K562 (cell line): ENCODE measurements at regions not wholly inside any gene's neighbourhood (a gene's known extent, or its start where the extent isn't known, plus 50 kb on each side); places are given as distances from the start of the nearest gene placed in this dataset.

Experiments
- ATAC-seq: fragments of 200-7000 bp; cut with Tn5 transposase; 3 replicates; pipeline ENCODE4 v1.9.1; 2020; ENCODE audit warnings: moderate library complexity
- BruUV-seq: library from RNA; stranded (reverse); fragments of 400-500 nt; replicated peaks from 2 replicates; lab custom pipeline; 2021; lab: Mats Ljungman, UMichigan
- CTCF ChIA-PET: fragments of 300-600 bp; formaldehyde crosslinking; extraction: SDS; loops from one replicate; lab custom pipeline; 2021; ENCODE audit warnings: low intra/inter-chr PET ratio; lab: Yijun Ruan, JAX
- POLR2A ChIA-PET: fragments of 300-600, 350-650 bp; sonication (Branson Sonifier 250); formaldehyde crosslinking; extraction: SDS; loops from one replicate; lab custom pipeline; 2021; ENCODE audit warnings: antibody characterized with exemption, inconsistent platforms; lab: Yijun Ruan, JAX
- DNase-seq, 4 experiments: peaks; one replicate each; pipeline versions ENCODE4 v3.0.0 to v3.0.0-alpha.2; 2011 to 2018; ENCODE audit warnings: low spot score in 3 of 4, mixed read lengths in 3 of 4; ENCODE audit errors: extremely low read depth in 1 of 4
- FAIRE-seq: peaks from 2 replicates; lab custom pipeline; 2011; peaks lifted over from hg19 to GRCh38; lab: Jason Lieb, UNC
- H2AFZ ChIP-seq: 2 replicates; pipeline ENCODE4 v1.6.0; 2011; ENCODE audit warnings: low read depth, low read length, control low read depth, inconsistent platforms
- H3K27ac ChIP-seq: fragments of 200-600 bp; 3 replicates; pipeline ENCODE4 v1.8.0; 2011; ENCODE audit warnings: low read depth, mild to moderate bottlenecking, control low read depth, inconsistent platforms, low read length, moderate library complexity, mixed read lengths; ENCODE audit errors: extremely low read depth
- H3K27me3 ChIP-seq, 2 experiments: fragments of 300-600 bp in 1 of 2; 2 replicates in 1 of 2; 3 replicates in 1 of 2; pipeline versions ENCODE4 v1.6.0 to v1.8.0; 2011; ENCODE audit warnings: inconsistent platforms in 2 of 2, low read length in 2 of 2, mild to moderate bottlenecking in 1 of 2, mixed read lengths in 1 of 2, moderate library complexity in 1 of 2; ENCODE audit not compliant: control insufficient read depth in 2 of 2, insufficient read depth in 2 of 2
- H3K36me3 ChIP-seq: fragments of 300-600 bp; 3 replicates; pipeline ENCODE4 v1.8.0; 2011; ENCODE audit warnings: mild to moderate bottlenecking, low read length, inconsistent platforms; ENCODE audit not compliant: control insufficient read depth, insufficient read depth
- H3K4me1 ChIP-seq, 2 experiments: fragments of 200-600 bp in 1 of 2; replicated peaks in 1 of 2; 2 replicates in 1 of 2; 3 replicates in 1 of 2; pipeline versions ENCODE4 v1.5.1 to v1.8.0; 2011; ENCODE audit warnings: inconsistent platforms in 2 of 2, low read length in 2 of 2, mild to moderate bottlenecking in 1 of 2, mixed read lengths in 1 of 2, moderate library complexity in 1 of 2; ENCODE audit not compliant: control insufficient read depth in 2 of 2, insufficient read depth in 2 of 2
- H3K4me2 ChIP-seq: 2 replicates; pipeline ENCODE4 v1.6.1; 2011; ENCODE audit warnings: low read length, control low read depth, inconsistent platforms, mixed read lengths; ENCODE audit not compliant: insufficient read depth
- H3K4me3 ChIP-seq: fragments of 200-600 bp; sonication (generic), shearing (Covaris generic); 2 replicates; pipeline ENCODE4 v1.5.1; 2016; ENCODE audit warnings: control low read depth, inconsistent platforms
- H3K79me2 ChIP-seq: fragments of 200-600 bp; 3 replicates; pipeline ENCODE4 v1.8.0; 2011; ENCODE audit warnings: low read length, inconsistent platforms; ENCODE audit not compliant: control insufficient read depth, insufficient read depth
- H3K9ac ChIP-seq, 2 experiments: 2 replicates each; pipeline versions ENCODE4 v1.6.0 to v1.6.1; 2011; ENCODE audit warnings: low read depth in 2 of 2, low read length in 2 of 2, control low read depth in 1 of 2, inconsistent platforms in 1 of 2, mild to moderate bottlenecking in 1 of 2, mixed read lengths in 1 of 2; ENCODE audit not compliant: insufficient read depth in 1 of 2
- H3K9me1 ChIP-seq: one replicate; pipeline ENCODE4 v1.6.0; 2011; ENCODE audit warnings: inconsistent platforms, mild to moderate bottlenecking, low read length, moderate library complexity; ENCODE audit not compliant: control insufficient read depth, insufficient read depth
- H3K9me3 ChIP-seq: replicated peaks from 2 replicates; pipeline ENCODE4 v1.5.1; 2011; ENCODE audit warnings: low read depth, low read length, inconsistent platforms; ENCODE audit not compliant: control insufficient read depth, insufficient read depth
- H4K20me1 ChIP-seq: replicated peaks from 2 replicates; pipeline ENCODE4 v1.6.1; 2011; ENCODE audit warnings: low read length, inconsistent platforms, mixed read lengths; ENCODE audit not compliant: control insufficient read depth, insufficient read depth
- BMI1 ChIP-seq: fragments of 150-350 bp; IDR thresholded peaks from 2 replicates; pipeline ENCODE4 v1.6.1; 2014; ENCODE audit warnings: low read length
- CREBBP ChIP-seq: IDR thresholded peaks from one replicate; pipeline ENCODE4 v1.6.1; 2012; ENCODE audit warnings: low read depth, mild to moderate bottlenecking, control low read depth, inconsistent platforms, low read length
- CXXC5 ChIP-seq: fragments of 250-450 bp; sonication (Bioruptor Pico); IDR thresholded peaks from 2 replicates; pipeline ENCODE4 v1.8.0; 2022; ENCODE audit warnings: inconsistent platforms, mild to moderate bottlenecking, moderate library complexity
- EHMT2 ChIP-seq: fragments of 450-650 bp; IDR thresholded peaks from 2 replicates; pipeline ENCODE4 v1.6.1; 2018; ENCODE audit warnings: antibody characterized with exemption
- HDAC2 ChIP-seq: fragments of 450-650 bp; IDR thresholded peaks from 2 replicates; pipeline ENCODE4 v1.6.1; 2016; ENCODE audit warnings: mild to moderate bottlenecking
- HMG20A ChIP-seq: fragments of 450-650 bp; formaldehyde crosslinking; conservative IDR thresholded peaks from 2 replicates; pipeline ENCODE4 v1.4.0; 2020; ENCODE audit warnings: mild to moderate bottlenecking, mixed read lengths
- ID3 ChIP-seq, 2 experiments: fragments of 250-450 bp in 1 of 2; fragments of 450-650 bp in 1 of 2; sonication (Bioruptor Pico) in 1 of 2; IDR thresholded peaks; 2 replicates each; pipeline versions ENCODE4 v1.6.1 to v1.8.0; 2016 to 2021; ENCODE audit warnings: mild to moderate bottlenecking in 2 of 2, moderate library complexity in 2 of 2, missing compliant biosample characterization in 1 of 2, missing genetic modification characterization in 1 of 2
- PHF8 ChIP-seq: fragments of 200-600 bp; sonication (generic); IDR thresholded peaks from 2 replicates; pipeline ENCODE4 v1.6.1; 2012; ENCODE audit warnings: mixed run types, mild to moderate bottlenecking, inconsistent platforms, low read length, moderate library complexity, borderline replicate concordance
- SAP30 ChIP-seq: fragments of 200-600 bp; sonication (generic); IDR thresholded peaks from 2 replicates; pipeline ENCODE4 v1.6.1; 2012; ENCODE audit warnings: borderline replicate concordance, low read depth, mild to moderate bottlenecking, moderate library complexity, low read length, control low read depth, inconsistent platforms; ENCODE audit not compliant: insufficient read depth, poor library complexity, severe bottlenecking
- SETDB1 ChIP-seq: IDR thresholded peaks from one replicate; pipeline ENCODE4 v1.6.1; 2012; ENCODE audit warnings: low read length, control low read depth, inconsistent platforms
- SRSF3 ChIP-seq: fragments of 200-400 bp; formaldehyde crosslinking; IDR thresholded peaks from 2 replicates; pipeline ENCODE4 v1.6.1; 2016; ENCODE audit warnings: mild to moderate bottlenecking, low read length, moderate library complexity; ENCODE audit not compliant: insufficient read depth
- YY1 ChIP-seq, 3 experiments: IDR thresholded peaks; 2 replicates each; pipeline ENCODE4 v1.6.1; 2011; ENCODE audit warnings: low read length in 2 of 3, mild to moderate bottlenecking in 2 of 3, moderate library complexity in 2 of 3, borderline replicate concordance in 1 of 3, control low read depth in 1 of 3, low read depth in 1 of 3; ENCODE audit not compliant: insufficient read depth in 3 of 3, insufficient replicate concordance in 2 of 3, control insufficient read depth in 1 of 3, insufficient read length in 1 of 3; ENCODE audit errors: extremely low read depth in 1 of 3
- ZBTB17 ChIP-seq: fragments of 450-650 bp; formaldehyde crosslinking; IDR thresholded peaks from 2 replicates; pipeline ENCODE4 v1.4.0; 2020; ENCODE audit warnings: mild to moderate bottlenecking
- ZBTB33 ChIP-seq: sonication (generic); formaldehyde crosslinking; IDR thresholded peaks from 2 replicates; pipeline ENCODE4 v1.8.1; 2023; ENCODE audit warnings: mild to moderate bottlenecking, missing genetic modification reagents
- ZNF347 ChIP-seq: fragments of 450-650 bp; formaldehyde crosslinking; IDR thresholded peaks from 2 replicates; pipeline ENCODE4 v1.4.0; 2020; ENCODE audit warnings: low read depth, mild to moderate bottlenecking, moderate library complexity
- WGBS: fragments of 100-300 bp; shearing (Covaris generic); methylation state at CpG from one replicate; pipeline ENCODE4 v1.1.6; 2016; ENCODE audit warnings: low coverage, mixed read lengths; ENCODE audit not compliant: insufficient coverage; ENCODE audit errors: missing lambda C conversion rate; 5-methylcytosine and 5-hydroxymethylcytosine counted together
- in situ Hi-C: fragments of 300-500 bp; cut with MboI; formaldehyde crosslinking; loops from 4 replicates; pipeline ENCODE4 v1.15.0; 2018; ENCODE audit warnings: inconsistent platforms, mixed read lengths
- intact Hi-C: fragments of 100-400 bp; cut with micrococcal nuclease; formaldehyde crosslinking; loops from 2 replicates; pipeline ENCODE4 v1.14.2; 2022
- TF ChIP-seq, protein P1 (sequence below): fragments of 250-450 bp; sonication (Bioruptor Pico); IDR thresholded peaks from 2 replicates; pipeline ENCODE4 v1.5.1; 2021; ENCODE audit warnings: mild to moderate bottlenecking
- TF ChIP-seq, protein P2 (sequence below): fragments of 250-450 bp; sonication (Bioruptor Pico); IDR thresholded peaks from 2 replicates; pipeline ENCODE4 v1.4.0; 2020; ENCODE audit warnings: borderline replicate concordance

- no peak overlapping the region for H3K4me2 ChIP-seq
- BruUV-seq = no TSS peak
- no peak for FAIRE-seq
- TF ChIP-seq PHF8 (no peak), ZBTB33 (CRISPR knock-in tag) (no peak), ZBTB17 (CRISPR knock-in tag) (no peak), HMG20A (no peak), BMI1 (no peak), EHMT2 (no peak), HDAC2 (no peak), CXXC5 (CRISPR knock-in tag) (no peak), CREBBP (no peak), SETDB1 (no peak), SAP30 (no peak), ID3 (CRISPR knock-in tag; IDR thresholded peaks at IDR 0.05) (no peak), ID3 (tag; IDR thresholded peaks at IDR 0.05) (no peak), SRSF3 (no peak), ZNF347 (CRISPR knock-in tag) (no peak), YY1 (IDR thresholded peaks at IDR 0.05; ENCODE audit: borderline replicate concordance in 1 of 3, control insufficient read depth in 1 of 3, extremely low read depth in 1 of 3, insufficient read depth in 3 of 3, insufficient read length in 1 of 3, insufficient replicate concordance in 2 of 3, low read depth in 1 of 3, low read length in 2 of 3) (no peak)
- TF ChIP-seq, protein P1, sequence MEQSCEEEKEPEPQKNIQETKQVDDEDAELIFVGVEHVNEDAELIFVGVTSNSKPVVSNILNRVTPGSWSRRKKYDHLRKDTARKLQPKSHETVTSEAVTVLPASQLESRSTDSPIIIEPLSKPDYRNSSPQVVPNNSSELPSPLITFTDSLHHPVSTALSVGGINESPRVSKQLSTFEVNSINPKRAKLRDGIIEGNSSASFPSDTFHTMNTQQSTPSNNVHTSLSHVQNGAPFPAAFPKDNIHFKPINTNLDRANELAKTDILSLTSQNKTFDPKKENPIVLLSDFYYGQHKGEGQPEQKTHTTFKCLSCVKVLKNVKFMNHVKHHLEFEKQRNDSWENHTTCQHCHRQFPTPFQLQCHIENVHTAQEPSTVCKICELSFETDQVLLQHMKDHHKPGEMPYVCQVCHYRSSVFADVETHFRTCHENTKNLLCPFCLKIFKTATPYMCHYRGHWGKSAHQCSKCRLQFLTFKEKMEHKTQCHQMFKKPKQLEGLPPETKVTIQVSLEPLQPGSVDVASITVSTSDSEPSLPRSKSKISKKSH (CRISPR knock-in tag) = no peak
- TF ChIP-seq, protein P2, sequence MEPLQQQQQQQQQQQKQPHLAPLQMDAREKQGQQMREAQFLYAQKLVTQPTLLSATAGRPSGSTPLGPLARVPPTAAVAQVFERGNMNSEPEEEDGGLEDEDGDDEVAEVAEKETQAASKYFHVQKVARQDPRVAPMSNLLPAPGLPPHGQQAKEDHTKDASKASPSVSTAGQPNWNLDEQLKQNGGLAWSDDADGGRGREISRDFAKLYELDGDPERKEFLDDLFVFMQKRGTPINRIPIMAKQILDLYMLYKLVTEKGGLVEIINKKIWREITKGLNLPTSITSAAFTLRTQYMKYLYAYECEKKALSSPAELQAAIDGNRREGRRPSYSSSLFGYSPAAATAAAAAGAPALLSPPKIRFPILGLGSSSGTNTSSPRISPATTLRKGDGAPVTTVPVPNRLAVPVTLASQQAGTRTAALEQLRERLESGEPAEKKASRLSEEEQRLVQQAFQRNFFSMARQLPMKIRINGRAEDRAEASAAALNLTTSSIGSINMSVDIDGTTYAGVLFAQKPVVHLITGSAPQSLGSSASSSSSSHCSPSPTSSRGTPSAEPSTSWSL = no peak
These were observed 505.3 kb upstream of the SLC39A10 start for GRCh38 chr2:195151711-195152110.

More at GRCh38 chr2:195151711-195152110, 505.3 kb upstream of the SLC39A10 start:
- ATAC-seq (no peak), DNase-seq (no peak)
- intact Hi-C loops = no loop called here
- no peaks in the 10 kb centered on the region for H4K20me1 ChIP-seq
- H3K79me2 ChIP-seq = no peaks in the 10 kb centered on the region
- in situ Hi-C loops = no loop called here
- no peaks in the 10 kb centered on the region for H3K36me3 ChIP-seq
- CTCF ChIA-PET = no interaction called here
- H3K27me3 ChIP-seq = no peaks in the 10 kb centered on the region
- H3K9ac ChIP-seq = no peak overlapping the region
- H3K9me1 ChIP-seq = no peaks in the 10 kb centered on the region
- no peak overlapping the region for H2AFZ ChIP-seq
- WGBS = 5% methylated on average over 2 of the region's 2 CpGs
- no peak overlapping the region for H3K27ac ChIP-seq
- H3K4me3 ChIP-seq = no peak overlapping the region
- H3K4me1 ChIP-seq = no peaks in the 10 kb centered on the region
- H3K9me3 ChIP-seq = no peaks in the 10 kb centered on the region
- POLR2A ChIA-PET = no interaction called here
